Activated CD4-positive, alpha-beta memory T cell treated with anti-CD3 and anti-CD28 coated beads, Interleukin-2, amount 10 ng/mL, durations not matched to agents 7 days and 5 days (primary cell): ENCODE measurements at regions not wholly inside any gene's neighbourhood (a gene's known extent, or its start where the extent isn't known, plus 50 kb on each side); places are given as distances from the start of the nearest gene placed in this dataset.

ENCODE experiments used
- CTCF ChIA-PET: fragments of 350-600 bp; sonication (Branson Sonifier 250); formaldehyde crosslinking; loops from one replicate; lab custom pipeline; 2021; ENCODE audit warnings: antibody characterized with exemption, inconsistent platforms; lab: Charles Lee
- POLR2A ChIA-PET: fragments of 350-600 bp; sonication (Branson Sonifier 250); formaldehyde crosslinking; loops from one replicate; lab custom pipeline; 2021; ENCODE audit warnings: antibody characterized with exemption; lab: Charles Lee
- DNase-seq: peaks from one replicate; pipeline ENCODE4 v3.0.0-alpha.2; 2020
- H3K27ac Mint-ChIP-seq: one replicate; pipeline ENCODE4 v1.8.0; 2021; ENCODE audit warnings: mild to moderate bottlenecking, mixed read lengths
- H3K27me3 Mint-ChIP-seq: one replicate; pipeline ENCODE4 v1.8.0; 2021; ENCODE audit warnings: mixed read lengths
- H3K36me3 Mint-ChIP-seq: one replicate; pipeline ENCODE4 v1.8.0; 2021; ENCODE audit warnings: low read depth, mixed read lengths
- H3K4me1 Mint-ChIP-seq: one replicate; pipeline ENCODE4 v1.8.0; 2021; ENCODE audit warnings: mixed read lengths
- H3K4me3 Mint-ChIP-seq: one replicate; pipeline ENCODE4 v1.8.0; 2021; ENCODE audit warnings: mild to moderate bottlenecking, mixed read lengths
- H3K9me3 Mint-ChIP-seq: one replicate; pipeline ENCODE4 v1.8.0; 2021; ENCODE audit warnings: mixed read lengths

GRCh38 chr21:17449701-17450100 lies 63.1 kb upstream of the CXADR start:
- H3K9me3 Mint-ChIP-seq, result no peaks in the 10 kb centered on the region
- H3K36me3 Mint-ChIP-seq, result no peaks in the 10 kb centered on the region
- H3K4me1 Mint-ChIP-seq, result peaks cover 3% of the 10 kb centered on the region
- CTCF ChIA-PET, result no interaction called here
- no peak overlapping the region for H3K27ac Mint-ChIP-seq
- H3K4me3 Mint-ChIP-seq, result no peak overlapping the region
- POLR2A ChIA-PET, result no interaction called here
- H3K27me3 Mint-ChIP-seq, result peaks cover 2% of the 10 kb centered on the region
- DNase-seq, result no peak

DNA sequence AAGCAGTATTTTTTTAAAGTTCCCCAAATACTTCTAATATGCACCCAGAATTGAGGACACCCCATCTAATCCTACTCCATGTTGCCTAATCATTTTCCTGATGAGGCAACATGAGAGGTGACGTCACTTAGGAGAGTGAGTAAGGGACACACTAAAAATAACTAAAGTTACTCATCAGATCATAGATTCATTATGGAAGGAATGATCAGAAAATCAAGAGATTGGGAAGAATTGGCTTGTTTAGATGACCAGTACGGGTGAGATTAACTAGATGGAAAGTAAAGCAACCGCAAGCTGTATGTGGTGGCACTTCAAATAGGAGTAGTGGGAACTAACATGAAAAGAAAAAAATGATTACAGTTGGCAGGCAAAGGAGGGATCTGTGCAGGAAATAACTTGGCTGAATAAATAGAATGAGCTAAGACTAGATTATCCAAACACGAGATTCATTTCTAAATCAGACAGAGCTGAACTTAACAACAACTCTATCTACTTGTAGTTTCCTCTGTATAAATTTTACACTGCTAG lies 61.4 kb upstream of the CXADR start:
- ChIA-PET CTCF (no interaction called here), POLR2A (no interaction called here)
- no peak for DNase-seq
- Mint-ChIP-seq H3K36me3 (no peaks in the 10 kb centered on the region), H3K27ac (no peak overlapping the region), H3K27me3 (peaks cover 2% of the 10 kb centered on the region), H3K4me3 (no peak overlapping the region), H3K4me1 (peaks cover 4% of the 10 kb centered on the region), H3K9me3 (no peaks in the 10 kb centered on the region)

DNA sequence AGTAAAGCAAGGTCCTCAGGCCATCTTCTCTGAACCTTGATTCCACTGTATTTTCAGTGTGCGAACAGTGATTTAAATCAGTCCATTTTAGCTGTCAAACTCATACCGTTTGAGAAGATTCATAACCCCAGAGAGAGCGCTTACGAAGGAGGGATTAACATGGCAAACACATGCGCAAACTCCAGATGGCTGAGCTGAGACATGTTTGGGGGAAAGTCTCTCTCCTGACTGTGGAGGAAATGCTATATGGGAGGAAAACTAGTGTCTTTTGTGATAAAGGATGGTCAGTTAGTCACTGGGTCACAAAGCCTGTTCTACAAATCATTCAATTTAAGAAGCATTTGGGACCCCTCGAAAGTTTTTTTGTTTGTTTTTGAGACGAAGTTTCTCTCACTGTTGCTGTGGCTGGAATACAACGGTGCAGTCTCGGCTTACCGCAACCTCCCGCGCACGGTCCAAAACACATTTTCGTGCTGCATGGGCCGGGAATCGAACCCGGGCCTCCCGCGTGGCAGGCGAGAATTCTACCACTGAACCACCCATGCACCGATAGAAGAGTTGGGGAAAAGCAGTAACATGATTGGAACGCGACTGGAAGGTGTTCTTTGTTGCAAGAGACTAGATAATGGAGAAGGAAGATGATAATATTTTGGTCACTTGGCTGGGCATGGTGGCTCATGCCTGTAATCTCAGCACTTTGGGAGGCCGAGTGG lies 58.4 kb upstream of the CXADR start:
- Mint-ChIP-seq H3K27ac (peak overlapping the region; percentile 40), H3K9me3 (no peaks in the 10 kb centered on the region), H3K4me1 (peaks cover 4% of the 10 kb centered on the region), H3K27me3 (peaks cover 7% of the 10 kb centered on the region), H3K36me3 (no peaks in the 10 kb centered on the region), H3K4me3 (no peak overlapping the region)
- POLR2A ChIA-PET, result interaction anchor here (0.6 kb wide), 1 partner anchor 1122 kb away, joined by 3 read pairs; no protein-coding TSS in a partner anchor
- CTCF ChIA-PET, result interaction anchor here (0.5 to 1.1 kb wide), 2 partner anchors 67 to 122 kb away, joined by 3 read pairs; no protein-coding TSS in a partner anchor
- DNase-seq, result peak; percentile 33

DNA sequence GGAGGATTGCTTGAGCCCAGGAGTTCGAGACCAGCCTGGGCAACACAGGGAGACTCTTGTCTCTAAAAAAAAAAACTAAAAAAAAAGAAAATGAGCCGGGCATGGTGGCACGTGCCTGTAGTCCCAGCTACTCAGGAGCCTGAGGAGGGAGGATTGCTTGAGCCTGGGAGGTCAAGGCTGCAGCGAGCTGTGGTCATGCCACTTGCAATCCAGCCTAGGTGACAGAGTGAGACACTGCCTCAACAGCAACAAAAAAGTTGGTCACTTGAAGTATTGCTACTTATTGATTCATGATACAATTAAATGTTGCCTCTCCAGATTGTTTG lies 57.9 kb upstream of the CXADR start:
- no peak overlapping the region for H3K27ac Mint-ChIP-seq
- H3K9me3 Mint-ChIP-seq, result no peaks in the 10 kb centered on the region
- ChIA-PET CTCF (interaction anchor here (1.1 kb wide), 1 partner anchor 67 kb away, joined by 3 read pairs; no protein-coding TSS in a partner anchor), POLR2A (no interaction called here)
- no peak overlapping the region for H3K4me3 Mint-ChIP-seq
- no peak for DNase-seq
- no peaks in the 10 kb centered on the region for H3K36me3 Mint-ChIP-seq
- peaks cover 4% of the 10 kb centered on the region for H3K4me1 Mint-ChIP-seq
- peaks cover 7% of the 10 kb centered on the region for H3K27me3 Mint-ChIP-seq

GRCh38 chr21:17455451-17455850 lies 57.4 kb upstream of the CXADR start:
- H3K27ac Mint-ChIP-seq, result no peak overlapping the region
- H3K27me3 Mint-ChIP-seq, result peaks cover 9% of the 10 kb centered on the region
- no peak for DNase-seq
- H3K4me1 Mint-ChIP-seq, result peaks cover 4% of the 10 kb centered on the region
- H3K9me3 Mint-ChIP-seq, result no peaks in the 10 kb centered on the region
- H3K36me3 Mint-ChIP-seq, result no peaks in the 10 kb centered on the region
- POLR2A ChIA-PET, result no interaction called here
- CTCF ChIA-PET, result interaction anchor here (1.1 kb wide), 1 partner anchor 68 kb away, joined by 3 read pairs; no protein-coding TSS in a partner anchor
- H3K4me3 Mint-ChIP-seq, result no peak overlapping the region

DNA sequence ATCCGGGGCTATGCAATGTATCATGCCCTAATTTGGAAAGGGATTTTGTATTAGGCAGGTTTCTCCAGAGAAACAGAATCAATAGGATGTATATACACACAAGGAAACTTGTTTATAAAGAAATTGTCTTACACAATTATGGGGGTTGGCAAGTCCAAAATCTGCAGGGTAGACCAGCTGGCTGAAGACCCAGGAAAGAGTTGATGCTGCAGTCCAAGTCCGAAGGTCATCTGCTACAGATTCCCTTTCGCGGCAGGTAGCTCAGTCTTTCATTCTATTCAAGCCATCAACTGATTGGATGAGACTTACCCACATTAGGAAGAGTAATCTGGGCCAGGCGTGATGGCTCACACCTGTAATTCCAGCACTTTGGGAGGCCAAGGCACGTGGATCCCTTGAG lies 54.6 kb upstream of the CXADR start:
- Mint-ChIP-seq H3K9me3 (no peaks in the 10 kb centered on the region), H3K27me3 (peaks cover 9% of the 10 kb centered on the region), H3K27ac (no peak overlapping the region), H3K4me1 (peaks cover 4% of the 10 kb centered on the region), H3K36me3 (no peaks in the 10 kb centered on the region), H3K4me3 (no peak overlapping the region)
- ChIA-PET POLR2A (no interaction called here), CTCF (no interaction called here)
- no peak for DNase-seq

- Mint-ChIP-seq H3K4me1 (no peaks in the 10 kb centered on the region), H3K4me3 (no peak overlapping the region), H3K36me3 (no peaks in the 10 kb centered on the region), H3K27me3 (peaks cover 7% of the 10 kb centered on the region), H3K27ac (no peak overlapping the region), H3K9me3 (no peaks in the 10 kb centered on the region)
- no peak for DNase-seq
- POLR2A ChIA-PET, result no interaction called here
- CTCF ChIA-PET, result no interaction called here
These were observed 52.7 kb upstream of the CXADR start for GRCh38 chr21:17460094-17460493.

GRCh38 chr21:17461014-17461413 lies 51.8 kb upstream of the CXADR start:
- peaks cover 7% of the 10 kb centered on the region for H3K27me3 Mint-ChIP-seq
- H3K9me3 Mint-ChIP-seq, result no peaks in the 10 kb centered on the region
- no peak overlapping the region for H3K4me3 Mint-ChIP-seq
- no peaks in the 10 kb centered on the region for H3K36me3 Mint-ChIP-seq
- ChIA-PET CTCF (no interaction called here), POLR2A (no interaction called here)
- no peaks in the 10 kb centered on the region for H3K4me1 Mint-ChIP-seq
- no peak for DNase-seq
- no peak overlapping the region for H3K27ac Mint-ChIP-seq

DNA sequence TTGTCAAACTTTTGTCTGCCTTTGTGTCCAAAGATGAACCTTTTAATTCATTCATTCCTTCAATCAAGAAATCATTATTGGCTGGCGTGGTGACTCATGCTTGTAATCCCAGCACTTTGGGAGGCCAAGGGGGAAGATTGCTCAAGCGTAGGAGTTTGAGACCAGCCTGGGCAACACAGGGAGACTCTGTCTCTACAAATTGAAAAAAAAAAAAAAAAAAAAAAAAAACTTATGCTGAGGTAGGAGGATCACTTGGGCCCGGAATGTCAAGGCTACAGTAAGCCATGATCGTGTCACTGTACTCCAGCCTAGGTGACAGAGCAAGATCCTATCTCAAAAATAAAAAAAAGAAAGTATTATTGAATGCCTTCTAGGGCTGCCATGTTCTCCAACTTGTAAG lies 51.3 kb upstream of the CXADR start:
- no peaks in the 10 kb centered on the region for H3K4me1 Mint-ChIP-seq
- CTCF ChIA-PET, result no interaction called here
- H3K9me3 Mint-ChIP-seq, result no peaks in the 10 kb centered on the region
- POLR2A ChIA-PET, result no interaction called here
- H3K27me3 Mint-ChIP-seq, result peaks cover 7% of the 10 kb centered on the region
- DNase-seq, result no peak
- H3K27ac Mint-ChIP-seq, result no peak overlapping the region
- H3K4me3 Mint-ChIP-seq, result no peak overlapping the region
- no peaks in the 10 kb centered on the region for H3K36me3 Mint-ChIP-seq

GRCh38 chr21:17462276-17462981 lies 50.4 kb upstream of the CXADR start:
- H3K36me3 Mint-ChIP-seq, result no peaks in the 10 kb centered on the region
- POLR2A ChIA-PET, result no interaction called here
- no peaks in the 10 kb centered on the region for H3K9me3 Mint-ChIP-seq
- no peaks in the 10 kb centered on the region for H3K4me1 Mint-ChIP-seq
- H3K27ac Mint-ChIP-seq, result no peak overlapping the region
- H3K27me3 Mint-ChIP-seq, result peaks cover 7% of the 10 kb centered on the region
- DNase-seq, result no peak
- CTCF ChIA-PET, result no interaction called here
- no peak overlapping the region for H3K4me3 Mint-ChIP-seq
